Activated T-cell treated with anti-CD3 and anti-CD28 coated beads, Interleukin-2, amount 50 U/mL, for 48 hours (primary cell): ENCODE measurements at regions not wholly inside any gene's neighbourhood (a gene's known extent, or its start where the extent isn't known, plus 50 kb on each side); places are given as distances from the start of the nearest gene placed in this dataset.
A peak's percentile ranks its signal among the peaks of the same experiment; 100 is the strongest.

ENCODE experiments used
- DNase-seq, 2 experiments: peaks; one replicate each; pipeline ENCODE4 v3.0.0-alpha.2; 2020

GRCh38 chr3:14590569-14590968 is 50.4 kb upstream of the GRIP2 start:
- DNase-seq = no peak

GRCh38 chr3:14592390-14592789 is 52.2 kb upstream of the GRIP2 start:
- DNase-seq = no peak

GRCh38 chr3:14592836-14593235 is 52.7 kb upstream of the GRIP2 start:
- DNase-seq = no peak

GRCh38 chr3:14594234-14594633 is 54.1 kb upstream of the GRIP2 start:
- no peak for DNase-seq

GRCh38 chr3:14595561-14595960 is 55.4 kb upstream of the GRIP2 start:
- no peak for DNase-seq

- no peak for DNase-seq
Measured at GRCh38 chr3:14597266-14597665, 54.3 kb upstream of the CCDC174 start.

GRCh38 chr3:14598143-14598569 is 53.4 kb upstream of the CCDC174 start:
- DNase-seq = peak; percentile 41 to 62

- DNase-seq = no peak
Measured at GRCh38 chr3:14599488-14599887, 52.1 kb upstream of the CCDC174 start.

GRCh38 chr3:14600075-14600474 is 51.5 kb upstream of the CCDC174 start:
- DNase-seq = no peak

GRCh38 chr3:14600856-14601610 is 50.5 kb upstream of the CCDC174 start:
- no peak for DNase-seq

GRCh38 chr3:14601692-14602005 is 49.9 kb upstream of the CCDC174 start:
- no peak for DNase-seq
